ENCODE measurements at regions not wholly inside any gene's neighbourhood (a gene's known extent, or its start where the extent isn't known, plus 50 kb on each side); places are given as distances from the start of the nearest gene placed in this dataset.

- Histone ChIP-seq H3K4me3 (replicated peaks; ENCODE audit: insufficient read depth, low read length) (no peak overlapping the region), H3K27me3 (ENCODE audit: insufficient read depth, poor library complexity, severe bottlenecking) (peaks cover 7% of the 10 kb centered on the region), H3K27ac (replicated peaks) (no peak overlapping the region)
- DNase-seq (ENCODE audit: low read depth in 1 of 2, low spot score in 1 of 2) = no peak
- TF ChIP-seq GABPA (IDR thresholded peaks at IDR 0.05; ENCODE audit: low read depth) (no peak), SPI1 (IDR thresholded peaks at IDR 0.05; ENCODE audit: borderline replicate concordance, low read depth) (no peak), POLR2AphosphoS5 (IDR thresholded peaks at IDR 0.05; ENCODE audit: low read depth) (no peak)
Observed at GRCh38 chr12:65603438-65604351, 220.6 kb upstream of the HMGA2 start.

GRCh38 chr12:65605019-65605418, 219.3 kb upstream of the HMGA2 start:
- Histone ChIP-seq H3K27ac (replicated peaks) (no peak overlapping the region), H3K27me3 (ENCODE audit: insufficient read depth, poor library complexity, severe bottlenecking) (peaks cover 7% of the 10 kb centered on the region), H3K4me3 (replicated peaks; ENCODE audit: insufficient read depth, low read length) (no peak overlapping the region)
- TF ChIP-seq CTCF (IDR thresholded peaks at IDR 0.05; ENCODE audit: insufficient read depth, low read length) (no peak), GABPA (IDR thresholded peaks at IDR 0.05; ENCODE audit: low read depth) (no peak), POLR2AphosphoS5 (IDR thresholded peaks at IDR 0.05; ENCODE audit: low read depth) (no peak), SPI1 (IDR thresholded peaks at IDR 0.05; ENCODE audit: borderline replicate concordance, low read depth) (no peak), REST (IDR thresholded peaks at IDR 0.05; ENCODE audit: insufficient replicate concordance, low read depth) (no peak)
- no peak for DNase-seq (ENCODE audit: low read depth in 1 of 2, low spot score in 1 of 2)

DNA sequence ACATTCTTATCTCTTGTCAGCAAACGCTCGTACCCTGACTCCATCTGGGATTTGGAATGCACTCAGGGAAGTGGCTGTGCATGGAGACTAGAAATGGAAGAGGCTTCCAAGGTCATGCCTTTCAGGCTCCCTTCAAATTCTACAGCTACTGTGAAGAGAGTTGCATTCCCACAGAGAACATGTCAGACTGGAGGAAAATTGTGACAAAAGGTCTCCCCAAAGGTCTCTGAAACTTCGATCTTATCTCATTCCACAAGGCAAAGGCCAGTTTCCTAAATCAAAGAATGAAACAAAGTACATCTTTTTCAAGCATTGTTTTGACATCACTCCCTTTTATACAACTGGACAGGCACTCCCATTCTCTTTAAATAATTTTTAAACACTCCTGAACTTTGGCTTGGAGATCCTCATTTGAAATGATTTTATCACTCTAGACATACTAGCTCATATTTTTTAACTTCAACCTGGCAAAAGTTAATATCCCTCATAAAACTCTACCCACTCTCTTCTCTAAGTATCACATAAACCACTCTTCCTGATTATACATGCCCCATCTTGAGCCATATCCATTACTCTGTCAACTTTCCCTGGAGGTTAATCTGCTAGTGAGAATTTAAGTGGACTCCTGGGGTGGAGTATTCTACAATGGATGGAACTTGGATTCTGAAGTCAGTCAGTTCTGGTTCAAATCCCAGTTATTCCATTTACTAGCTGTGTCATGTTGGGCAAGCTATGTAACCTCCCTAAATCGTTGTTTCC, 218.1 kb upstream of the HMGA2 start:
- no peak for TF ChIP-seq REST (IDR thresholded peaks at IDR 0.05; ENCODE audit: insufficient replicate concordance, low read depth)
- TF ChIP-seq POLR2AphosphoS5 (IDR thresholded peaks at IDR 0.05; ENCODE audit: low read depth) = no peak
- no peak for TF ChIP-seq CTCF (IDR thresholded peaks at IDR 0.05; ENCODE audit: insufficient read depth, low read length)
- no peak for TF ChIP-seq GABPA (IDR thresholded peaks at IDR 0.05; ENCODE audit: low read depth)
- Histone ChIP-seq H3K27me3 (ENCODE audit: insufficient read depth, poor library complexity, severe bottlenecking) (peaks cover 4% of the 10 kb centered on the region), H3K27ac (replicated peaks) (no peak overlapping the region), H3K4me3 (replicated peaks; ENCODE audit: insufficient read depth, low read length) (no peak overlapping the region)
- DNase-seq (ENCODE audit: low read depth in 1 of 2, low spot score in 1 of 2) = no peak

DNA sequence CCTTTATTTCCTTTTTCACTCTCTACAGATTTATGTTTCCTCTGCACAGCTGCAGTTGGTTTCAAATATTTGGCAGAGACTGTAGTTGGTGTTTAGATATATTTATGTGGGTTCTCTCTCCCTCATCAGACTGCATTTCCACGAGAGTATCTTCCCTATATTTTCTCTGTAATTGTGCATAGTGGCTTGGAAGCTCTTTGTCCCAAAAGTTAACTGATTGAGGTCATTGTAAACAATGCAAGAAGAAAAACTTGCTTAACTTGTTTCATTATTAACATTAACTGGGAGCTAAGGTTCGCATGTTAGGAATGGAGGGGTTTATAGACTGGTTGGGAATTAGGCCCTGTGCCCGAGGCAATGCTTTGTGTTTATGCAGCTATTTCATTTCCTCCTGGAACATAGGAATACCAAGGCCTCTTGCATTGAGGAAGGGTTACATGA, 216.9 kb upstream of the HMGA2 start:
- Histone ChIP-seq H3K27ac (replicated peaks) (no peak overlapping the region), H3K4me3 (replicated peaks; ENCODE audit: insufficient read depth, low read length) (no peak overlapping the region), H3K27me3 (ENCODE audit: insufficient read depth, poor library complexity, severe bottlenecking) (no peaks in the 10 kb centered on the region)
- no peak for DNase-seq (ENCODE audit: low read depth in 1 of 2, low spot score in 1 of 2)
- TF ChIP-seq CTCF (IDR thresholded peaks at IDR 0.05; ENCODE audit: insufficient read depth, low read length) (no peak), REST (IDR thresholded peaks at IDR 0.05; ENCODE audit: insufficient replicate concordance, low read depth) (no peak), GABPA (IDR thresholded peaks at IDR 0.05; ENCODE audit: low read depth) (no peak), POLR2AphosphoS5 (IDR thresholded peaks at IDR 0.05; ENCODE audit: low read depth) (no peak), SPI1 (IDR thresholded peaks at IDR 0.05; ENCODE audit: borderline replicate concordance, low read depth) (no peak)

Measured in HL-60 (cell line).